GM12872 (cell line): ENCODE measurements at regions not wholly inside any gene's neighbourhood (a gene's known extent, or its start where the extent isn't known, plus 50 kb on each side); places are given as distances from the start of the nearest gene placed in this dataset.
A peak's percentile ranks its signal among the peaks of the same experiment; 100 is the strongest.

Experiments used
- CTCF ChIP-seq: IDR thresholded peaks from 3 replicates; pipeline ENCODE4 v1.5.1; 2011; ENCODE audit warnings: low read depth, mild to moderate bottlenecking, low read length, moderate library complexity; ENCODE audit not compliant: insufficient read depth

- TF ChIP-seq CTCF: no peak
Observed at GRCh38 chr2:138312061-138312460, 189.5 kb upstream of the SPOPL start.

- no peak for TF ChIP-seq CTCF
Observed at GRCh38 chr2:138319616-138320015, 182.0 kb upstream of the SPOPL start.

- TF ChIP-seq CTCF: no peak
Observed at GRCh38 chr2:138321458-138321857, 180.1 kb upstream of the SPOPL start.

GRCh38 chr2:138323382-138324067, 178.0 kb upstream of the SPOPL start:
- TF ChIP-seq CTCF: no peak

- TF ChIP-seq CTCF: peak; percentile 22; the same call in 1 of the 3 replicates
Observed at GRCh38 chr2:138324068-138324771, 177.3 kb upstream of the SPOPL start.

- TF ChIP-seq CTCF: no peak
Observed at GRCh38 chr2:138327967-138328366, 173.6 kb upstream of the SPOPL start.

- no peak for TF ChIP-seq CTCF
Observed at GRCh38 chr2:138329162-138329561, 172.4 kb upstream of the SPOPL start.
